SHP77 (cell line): ENCODE measurements at regions not wholly inside any gene's neighbourhood (a gene's known extent, or its start where the extent isn't known, plus 50 kb on each side); places are given as distances from the start of the nearest gene placed in this dataset.
A peak's percentile ranks its signal among the peaks of the same experiment; 100 is the strongest.

ENCODE experiments used
- DNase-seq, 2 experiments: peaks; one replicate each; lab custom pipeline; 2025; lab: John Stamatoyannopoulos, UW

DNA sequence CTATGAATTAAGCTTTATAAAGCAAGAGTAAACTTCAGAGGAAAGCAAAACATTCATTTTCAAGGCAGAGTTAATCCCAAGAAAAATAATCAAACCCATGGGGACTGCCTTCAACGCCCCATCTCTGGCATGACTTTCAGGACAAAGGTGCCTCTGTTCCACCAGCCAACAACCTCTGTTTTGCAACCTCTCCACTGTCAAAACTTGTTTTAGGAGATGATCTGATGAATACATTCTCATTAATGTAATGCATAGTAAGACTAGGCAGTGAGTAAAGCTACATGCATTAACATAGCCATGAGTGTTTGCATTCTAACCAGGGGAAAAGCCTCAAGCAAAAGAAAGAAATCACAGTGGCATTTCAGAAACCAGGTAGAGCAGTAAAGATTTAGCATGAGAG is 357.0 kb downstream of the FBXO15 start:
- DNase-seq: no peak

DNA sequence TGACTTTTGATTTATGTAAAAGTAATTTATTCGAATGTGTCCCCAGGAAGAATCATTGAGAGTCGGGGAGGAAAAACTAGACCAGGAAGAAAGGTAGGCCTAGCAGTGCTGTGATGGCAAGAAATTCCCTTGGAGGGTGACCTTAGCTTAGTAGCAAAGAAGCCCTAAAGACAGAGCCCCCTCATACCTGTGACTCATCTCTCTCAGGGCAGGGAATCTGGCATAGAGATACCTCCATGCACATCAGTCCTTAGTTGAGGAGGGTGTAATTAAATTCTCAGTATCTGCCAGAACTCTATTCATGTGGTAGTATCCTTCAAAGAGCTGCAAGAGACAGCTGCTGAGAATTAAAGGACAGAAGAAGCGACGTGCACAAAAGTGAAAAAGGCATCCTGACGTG is 360.3 kb downstream of the FBXO15 start:
- no peak for DNase-seq

DNA sequence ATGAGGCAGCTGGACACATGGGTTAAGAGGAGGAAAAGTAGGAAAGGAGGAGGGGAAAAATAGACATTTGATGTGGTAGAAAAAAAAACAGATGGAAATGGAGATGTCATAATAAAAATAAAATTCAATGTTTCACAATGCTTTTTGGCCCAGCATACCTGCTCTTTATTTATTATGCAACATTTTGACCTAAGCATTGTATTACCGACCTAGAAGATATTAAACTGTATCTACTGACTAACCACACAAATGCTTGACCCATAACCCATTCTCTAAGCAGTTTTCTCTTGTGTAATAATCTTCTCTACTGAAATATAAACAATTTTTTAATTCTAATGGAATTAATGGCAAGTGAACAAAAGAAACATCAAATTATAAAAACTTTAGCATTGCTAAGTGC is 362.3 kb downstream of the FBXO15 start:
- DNase-seq: no peak

DNA sequence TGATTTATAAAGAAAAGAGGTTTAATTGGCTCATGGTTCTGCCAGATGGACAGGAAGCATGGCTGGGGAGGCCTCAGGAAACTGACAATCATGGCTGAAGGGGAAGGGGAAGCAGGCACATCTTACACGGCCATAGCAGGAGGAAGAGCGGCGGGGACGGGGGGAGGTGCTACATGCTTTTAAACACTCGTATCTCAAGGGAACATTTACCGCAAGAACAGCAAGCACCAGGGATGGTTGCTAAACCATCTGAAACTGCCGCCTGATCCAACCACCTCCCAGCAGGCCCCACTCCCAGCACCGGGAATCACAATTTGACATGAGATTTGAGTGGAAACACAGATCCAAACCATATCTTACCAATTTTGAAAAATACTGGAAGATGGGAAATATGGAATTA is 362.8 kb downstream of the FBXO15 start:
- DNase-seq: no peak

DNA sequence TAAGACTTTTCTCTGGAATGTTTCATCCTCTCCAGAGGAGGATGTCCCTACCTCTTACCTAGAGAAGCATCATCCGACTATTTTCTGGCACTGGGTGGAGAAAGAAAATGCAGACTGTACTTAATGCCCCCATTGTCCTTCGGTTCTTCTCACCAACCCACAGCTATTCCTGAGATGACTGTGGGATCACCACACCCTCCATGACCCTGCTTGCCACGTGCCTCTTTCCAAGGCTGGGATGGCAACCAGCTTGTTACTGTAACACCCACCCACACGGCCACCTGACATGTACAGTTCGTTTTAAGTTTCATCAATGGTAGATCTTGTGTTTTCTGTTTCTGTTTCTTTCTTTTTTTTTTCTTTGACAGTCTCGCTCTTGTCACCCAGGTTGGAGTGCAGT is 365.2 kb downstream of the FBXO15 start:
- no peak for DNase-seq

DNA sequence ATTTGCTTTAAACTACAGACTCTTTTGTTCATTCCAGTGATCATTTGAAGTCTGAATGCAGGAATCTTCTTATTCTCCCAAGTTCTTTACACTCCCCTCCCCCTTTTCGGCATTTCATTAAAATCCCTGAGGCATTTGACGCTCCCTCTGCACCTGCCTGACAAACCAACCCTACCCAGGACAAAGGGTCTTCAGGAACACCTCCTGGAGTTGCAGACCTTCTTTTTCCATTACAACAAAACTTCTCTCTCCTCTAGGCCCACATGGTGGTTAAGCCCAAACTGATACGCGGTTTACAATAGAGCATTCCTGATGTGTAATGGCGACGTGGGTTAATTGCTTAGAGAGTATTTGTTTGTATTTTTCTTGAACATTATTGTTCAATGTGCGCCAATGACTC is 367.4 kb downstream of the FBXO15 start:
- DNase-seq: no peak

DNA sequence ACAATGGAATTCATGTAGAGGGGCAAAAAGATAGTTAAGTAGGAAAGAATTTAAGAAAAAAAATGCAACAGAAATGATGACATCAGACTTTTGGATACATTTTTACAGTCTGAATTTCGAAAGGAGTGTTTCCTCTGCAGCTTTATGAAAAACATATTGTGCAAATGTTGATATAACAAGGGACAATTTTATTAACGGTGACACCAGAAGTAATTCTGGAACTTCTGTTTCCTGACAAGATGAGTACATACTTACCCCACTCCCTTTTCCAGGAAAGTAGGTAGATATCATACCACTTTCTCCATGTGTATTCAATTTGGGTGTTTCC is 369.6 kb downstream of the FBXO15 start:
- no peak for DNase-seq

DNA sequence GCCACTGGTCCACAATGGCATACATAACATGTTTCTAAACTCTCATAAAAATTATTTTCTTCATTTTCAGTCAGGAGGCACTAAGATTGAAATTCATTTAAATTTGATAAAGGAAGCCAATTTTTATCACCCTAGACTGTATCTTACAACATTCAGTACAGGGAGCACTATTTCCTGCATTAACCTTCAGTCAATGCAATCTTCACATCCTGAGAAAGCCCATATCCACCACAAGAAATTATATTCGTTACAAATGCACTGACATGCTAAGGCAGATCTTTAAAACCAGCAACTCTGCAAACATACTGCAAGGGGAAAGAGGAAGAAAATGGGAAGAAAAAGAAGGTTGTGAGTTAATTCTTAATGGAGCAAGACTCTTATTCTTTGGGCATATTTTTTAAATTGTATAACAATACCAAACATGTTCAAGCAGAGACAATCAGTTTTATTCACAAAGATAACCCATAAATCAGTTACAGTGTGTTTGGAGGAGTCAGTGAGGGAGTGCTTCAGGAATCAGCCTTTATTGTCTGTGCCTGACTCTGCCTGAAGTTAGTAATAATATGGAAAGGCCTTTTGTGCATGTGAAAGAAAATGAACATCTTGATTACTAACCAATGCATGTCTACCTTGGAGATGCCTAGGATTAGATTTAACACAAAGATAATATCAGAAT is 370.1 kb downstream of the FBXO15 start:
- DNase-seq: no peak

DNA sequence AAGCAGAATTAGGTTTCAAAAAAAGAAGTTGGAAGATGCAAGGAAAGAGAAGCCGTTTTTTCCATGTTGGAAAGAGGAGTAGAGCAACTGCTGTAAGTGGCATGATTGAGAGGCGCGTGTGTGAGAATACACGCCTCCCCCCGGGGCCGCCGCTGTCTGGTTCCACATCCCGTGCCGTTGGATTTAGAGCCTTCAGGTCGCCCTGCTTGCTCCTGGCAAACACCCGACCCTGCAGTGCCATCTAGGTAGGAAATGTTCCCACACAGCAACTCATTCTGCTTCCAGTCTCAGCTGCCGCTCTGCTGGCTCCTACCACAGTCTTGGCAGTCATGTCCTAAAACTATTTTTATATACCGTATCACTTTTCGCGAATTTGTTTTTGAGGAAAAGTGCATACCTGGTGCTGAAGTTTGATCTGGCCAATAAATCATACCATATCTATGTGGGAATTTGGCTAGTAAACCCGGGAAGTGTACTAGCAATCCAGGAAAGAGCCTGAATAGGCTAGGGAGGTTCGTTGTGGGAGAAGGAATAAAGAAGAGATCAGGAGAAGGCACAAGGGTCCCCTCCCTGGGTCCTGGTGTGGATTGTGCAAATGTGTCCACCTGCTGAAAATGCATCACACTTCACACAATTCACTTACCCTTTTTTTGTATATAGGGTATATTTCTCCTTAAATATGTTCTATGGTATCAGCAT is 372.7 kb downstream of the FBXO15 start:
- DNase-seq: peak; percentile 70 to 91

DNA sequence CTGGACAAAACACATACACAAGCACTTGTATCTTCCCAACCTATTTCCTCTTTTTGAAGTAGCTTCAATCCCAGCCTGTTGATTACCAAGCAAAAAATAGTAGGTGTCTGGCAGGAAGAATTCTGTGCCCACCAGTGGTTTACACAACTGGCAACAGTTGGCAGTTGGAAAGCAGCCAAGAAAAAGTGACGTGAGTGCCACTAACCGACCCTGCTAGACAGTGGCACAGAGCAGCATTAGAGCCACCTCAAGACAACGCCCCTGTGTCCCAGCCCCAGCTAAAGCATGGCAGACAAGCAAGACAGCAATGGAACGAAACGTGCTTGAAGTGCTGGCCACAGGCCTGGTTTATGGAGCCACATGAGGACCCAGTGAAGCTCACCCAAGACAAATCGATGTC is 379.6 kb downstream of the FBXO15 start:
- DNase-seq: peak; percentile 19 to 40

DNA sequence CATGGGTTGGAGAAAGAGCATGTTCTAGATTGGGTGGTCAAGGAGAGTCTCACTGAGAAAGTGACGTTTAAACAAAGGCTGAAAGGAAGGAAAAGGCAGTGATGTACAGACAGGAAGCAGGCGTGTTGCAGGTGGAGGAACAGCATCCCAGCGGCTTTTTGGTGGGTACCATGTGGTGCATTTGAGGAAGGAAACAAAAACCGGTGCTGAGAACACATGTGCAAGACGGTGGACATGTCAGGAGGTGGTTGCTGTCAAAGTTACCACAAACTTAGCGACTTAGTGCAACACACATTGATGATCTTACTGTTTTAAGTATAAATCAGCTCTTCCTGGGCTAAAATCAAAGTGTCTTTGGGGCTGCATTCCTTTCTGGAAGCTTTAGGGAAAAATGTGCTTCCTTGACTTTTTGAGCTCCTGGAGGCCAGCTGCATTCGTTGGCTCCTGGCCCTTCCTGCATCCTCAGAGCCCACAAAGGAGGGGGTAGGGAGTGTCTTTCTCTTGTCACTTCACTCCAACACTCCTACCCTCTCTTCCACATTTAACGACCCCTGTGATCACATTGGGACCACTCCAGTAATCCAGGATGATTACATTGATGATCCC is 380.6 kb downstream of the FBXO15 start:
- no peak for DNase-seq

DNA sequence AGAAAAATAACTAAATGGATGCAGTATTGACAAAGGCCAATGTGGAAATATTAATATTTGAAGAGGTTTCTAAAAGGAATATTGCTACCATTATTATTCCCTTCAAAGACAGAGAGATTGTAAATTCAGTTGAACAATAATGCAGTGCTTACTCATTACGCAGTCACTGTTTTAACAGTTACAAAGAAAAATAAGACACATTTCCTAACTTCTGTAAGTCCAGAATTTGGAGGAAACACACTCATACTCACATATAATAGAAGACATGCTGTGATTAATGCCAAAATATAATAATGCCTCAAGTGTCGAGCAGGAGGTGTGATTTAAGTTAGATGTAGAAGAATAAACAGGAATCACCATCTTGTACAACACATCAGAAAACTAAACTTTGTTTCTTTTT is 389.2 kb downstream of the FBXO15 start:
- no peak for DNase-seq

DNA sequence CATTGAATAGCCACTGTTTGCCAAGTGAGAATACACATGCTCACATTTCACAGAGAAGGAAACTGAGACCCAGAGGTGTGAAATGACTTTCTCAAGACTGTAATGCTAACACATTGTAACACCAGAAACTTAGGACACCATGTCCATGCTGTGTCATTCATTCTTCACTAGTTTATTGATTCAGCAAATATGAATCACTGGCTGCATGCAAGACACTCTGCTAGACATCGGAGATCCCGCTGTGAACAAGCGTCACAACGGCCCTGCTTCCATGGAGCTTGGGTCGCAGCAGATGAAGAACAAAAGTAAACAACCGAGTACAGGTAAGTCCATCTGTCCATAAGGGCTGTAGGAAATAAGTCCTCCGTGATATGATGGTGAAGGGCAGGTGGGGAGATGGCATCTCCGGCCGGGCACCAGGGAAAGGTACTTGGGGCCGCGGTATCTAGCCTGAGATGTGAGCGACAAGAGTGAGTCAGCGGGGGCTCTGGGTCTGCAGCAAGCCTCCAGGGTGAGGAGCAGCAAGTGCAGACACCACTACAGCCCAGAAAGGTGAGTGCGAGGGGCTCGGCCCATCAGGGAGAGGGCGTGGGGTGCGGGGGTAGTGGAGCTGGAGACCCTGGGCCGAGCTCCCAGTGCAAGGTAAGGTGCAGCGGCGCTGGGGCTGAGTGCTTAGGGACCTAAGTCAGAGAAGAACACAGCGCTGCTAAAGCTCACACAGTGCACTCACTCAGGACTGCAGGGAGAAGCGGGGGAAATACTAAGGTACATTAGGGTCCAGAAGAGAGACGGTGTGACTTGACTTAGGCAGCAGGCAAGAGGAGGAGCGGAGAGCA is 391.2 kb downstream of the FBXO15 start:
- peak; percentile 22 to 33 for DNase-seq

DNA sequence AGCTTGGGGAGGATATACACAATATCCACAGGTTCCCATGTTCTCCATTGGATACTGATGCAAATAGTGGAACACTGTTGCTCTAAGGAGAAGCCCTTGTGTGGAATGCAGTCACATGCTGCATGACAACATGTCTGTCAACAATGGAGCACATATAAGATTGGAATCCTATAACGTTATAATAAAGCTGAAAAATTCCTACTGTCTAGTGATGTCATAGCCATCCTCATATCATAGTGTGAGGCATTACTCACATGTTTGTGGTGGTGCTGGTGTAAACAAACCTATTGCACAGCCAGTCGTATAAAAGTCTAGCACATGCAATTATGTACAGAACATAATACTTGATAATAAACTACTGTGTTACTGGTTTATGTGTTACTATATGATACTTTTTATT is 394.7 kb downstream of the FBXO15 start:
- DNase-seq: no peak

DNA sequence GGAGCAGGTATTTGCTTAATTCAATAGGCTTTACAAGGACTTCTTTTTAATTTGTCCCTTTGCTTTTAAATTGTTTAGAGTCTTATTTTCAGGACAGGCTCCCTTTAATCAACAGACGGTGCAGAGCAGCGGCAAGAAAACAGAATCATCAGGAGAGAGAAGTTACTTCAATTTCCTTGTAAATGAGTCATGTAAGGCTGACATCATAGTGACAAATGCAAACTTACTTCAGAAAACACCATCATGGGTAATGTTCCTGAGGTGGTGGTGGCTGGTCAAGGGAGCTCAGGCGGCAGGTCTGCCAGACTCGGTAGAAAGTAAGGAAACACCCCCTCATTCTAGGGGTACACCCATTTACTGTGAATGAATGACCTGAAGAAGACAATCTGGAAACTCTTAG is 395.1 kb downstream of the FBXO15 start:
- no peak for DNase-seq

DNA sequence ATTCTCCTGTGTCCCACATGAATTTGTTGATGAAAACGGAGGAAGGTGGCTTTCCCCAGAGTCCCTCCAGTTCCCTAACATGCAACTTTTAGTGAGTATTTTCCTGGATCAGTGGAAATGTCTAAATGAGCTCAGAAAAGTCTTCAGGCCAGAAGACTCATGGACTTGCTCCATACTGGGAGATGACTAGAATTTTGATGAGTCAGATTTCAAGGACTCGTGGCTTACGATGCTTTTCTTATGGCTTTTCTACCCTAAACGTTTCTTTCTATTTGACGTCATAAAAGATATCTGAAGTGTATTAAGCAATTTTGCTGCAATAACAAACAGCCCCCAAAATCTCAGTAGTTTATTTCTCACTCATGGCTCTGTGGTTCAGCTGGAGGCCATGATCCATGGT is 397.6 kb downstream of the FBXO15 start:
- DNase-seq: no peak

DNA sequence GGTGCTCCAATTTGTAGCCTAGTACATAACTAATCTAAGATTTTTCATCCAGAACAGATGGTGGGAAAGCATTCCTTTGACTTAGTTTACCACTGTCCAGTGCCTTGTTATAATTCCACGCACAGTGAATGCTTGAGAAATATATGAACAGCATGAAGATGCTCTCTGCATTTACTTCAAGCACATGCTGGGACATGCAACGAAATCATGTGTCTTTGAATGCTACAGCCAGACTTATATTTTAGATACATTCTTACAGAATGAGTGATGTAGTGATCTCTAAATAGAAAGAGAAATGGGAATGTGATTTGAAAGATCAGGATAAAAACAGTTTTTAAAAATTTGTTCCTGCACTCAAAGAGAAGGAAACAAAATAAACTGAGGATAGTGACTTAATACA is 398.3 kb downstream of the FBXO15 start:
- DNase-seq: no peak

DNA sequence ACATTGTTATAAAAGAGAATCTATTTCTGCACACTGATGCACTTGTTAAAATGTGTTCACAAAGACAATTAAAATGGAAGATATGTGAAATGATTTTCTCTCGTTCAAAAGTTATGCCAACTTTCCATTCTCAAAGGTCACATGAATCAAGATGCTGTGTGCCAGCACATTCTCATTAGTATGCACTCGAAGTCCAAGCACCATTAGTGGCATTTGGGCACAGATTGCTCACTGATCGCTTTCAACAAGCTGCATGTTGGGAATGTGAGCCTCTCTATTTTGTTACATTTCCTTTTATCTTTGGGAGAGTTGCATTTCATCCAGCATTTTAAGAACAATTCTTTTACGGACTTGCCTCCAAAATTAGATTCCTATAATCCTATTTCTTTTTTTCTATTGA is 398.9 kb downstream of the FBXO15 start:
- no peak for DNase-seq

DNA sequence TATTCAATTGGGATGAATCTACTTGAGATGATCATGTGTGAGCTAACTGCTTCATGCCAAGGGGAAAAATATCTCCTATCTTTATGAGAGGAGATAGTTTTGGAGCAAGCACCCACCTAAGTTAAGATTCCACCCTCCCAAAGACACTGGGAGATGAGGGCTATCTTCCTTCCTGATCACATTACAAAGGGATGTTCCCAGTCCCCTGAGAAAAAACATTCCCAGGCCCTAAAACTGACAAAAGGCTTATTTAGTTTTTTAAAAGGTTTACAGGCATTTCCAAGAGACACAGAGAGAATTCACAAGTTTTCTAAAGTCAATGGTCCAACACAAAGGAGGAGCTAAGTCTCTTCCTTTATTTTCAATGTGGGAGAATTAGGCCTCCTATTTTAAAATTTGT is 401.5 kb downstream of the FBXO15 start:
- DNase-seq: no peak

DNA sequence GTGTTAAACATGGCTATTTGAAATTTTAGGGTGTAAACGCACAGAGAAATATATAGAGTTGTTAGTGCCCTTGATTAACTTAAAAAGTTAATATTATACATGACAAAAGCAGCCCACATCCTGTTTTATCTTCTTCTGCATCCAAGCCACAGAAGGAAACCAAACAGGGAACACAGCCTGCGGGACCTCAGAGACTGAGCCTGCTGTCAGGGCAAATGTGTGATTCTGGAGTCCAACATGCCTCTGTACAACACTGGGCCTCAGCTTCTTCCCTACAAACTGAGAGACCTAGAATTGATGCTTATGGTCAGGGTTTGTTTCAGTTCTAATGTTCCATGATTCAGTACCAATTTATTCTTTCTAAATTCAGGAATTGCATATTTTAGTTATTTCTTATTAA is 404.7 kb downstream of the FBXO15 start:
- DNase-seq: no peak

DNA sequence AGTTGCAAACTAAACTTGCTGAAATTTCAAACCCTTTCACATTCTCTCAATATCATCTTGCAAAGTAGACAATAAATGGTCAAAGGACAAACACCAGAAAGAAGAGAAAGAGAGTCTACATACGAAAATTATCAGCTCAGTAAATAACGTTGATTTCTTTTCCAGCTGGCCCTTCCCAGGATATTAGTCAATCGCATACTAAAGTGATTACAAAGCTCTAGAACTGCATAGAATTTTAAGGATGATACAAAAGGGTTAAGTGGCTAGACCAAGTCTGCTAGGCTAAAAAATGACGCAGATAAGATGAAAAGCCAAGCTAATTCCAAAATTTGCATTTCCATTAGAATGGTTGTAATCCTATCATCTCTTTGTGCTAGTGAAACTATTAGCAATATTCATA is 405.7 kb downstream of the FBXO15 start:
- no peak for DNase-seq

DNA sequence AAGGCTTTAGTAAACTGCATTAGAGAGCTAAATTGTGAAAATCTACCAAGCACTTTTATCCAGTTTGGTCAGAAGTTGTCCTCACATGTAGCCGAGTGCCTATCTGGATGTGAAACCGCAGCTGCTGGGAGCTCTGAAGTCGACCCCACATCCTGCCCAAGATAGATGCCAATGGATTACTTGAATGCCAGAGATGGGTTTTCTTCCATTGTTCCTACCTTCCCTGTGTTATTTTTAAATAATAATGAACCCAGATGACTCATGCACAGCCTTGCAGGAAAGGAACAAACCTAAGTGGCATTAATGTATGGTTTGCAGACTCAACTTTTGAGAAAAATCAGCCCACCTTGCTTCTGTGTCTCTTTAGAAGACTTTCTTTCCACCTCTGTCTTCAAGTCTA is 408.5 kb downstream of the FBXO15 start:
- no peak for DNase-seq

DNA sequence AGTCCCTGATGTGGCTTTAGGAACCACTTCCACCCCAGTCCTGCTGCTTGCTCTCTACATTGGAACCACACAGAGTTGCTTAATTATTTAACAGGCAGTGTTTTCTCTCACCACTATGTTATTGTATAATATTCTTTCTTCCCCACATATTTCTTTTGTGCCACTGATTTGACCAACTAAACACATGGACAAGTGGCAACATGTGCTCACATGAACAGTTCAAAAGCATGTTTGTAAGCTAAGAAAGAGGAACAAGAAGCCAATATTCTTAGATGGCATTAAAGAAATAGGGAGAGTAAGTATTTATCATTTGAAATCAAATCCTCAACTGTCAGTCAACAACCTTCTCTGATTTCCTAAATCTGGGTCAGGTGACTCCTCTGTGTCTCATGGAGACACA is 409.6 kb downstream of the FBXO15 start:
- no peak for DNase-seq
